ENCODE measurements at regions not wholly inside any gene's neighbourhood (a gene's known extent, or its start where the extent isn't known, plus 50 kb on each side); places are given as distances from the start of the nearest gene placed in this dataset.
A peak's percentile ranks its signal among the peaks of the same experiment; 100 is the strongest.
"Not testable (repeated sequence)": the region's sequence is repeated elsewhere in the genome, so short reads cannot be mapped to it uniquely, and the experiment has no call there.

- intact Hi-C loops (cut with DNase I), result no loop called here
- peak in 6 of 10 donors; percentile 12 to 74 (median 24) for DNase-seq
These were observed 825.2 kb downstream of the REEP3 start for GRCh38 chr10:64346389-64346788.

GRCh38 chr10:64350665-64351064, 829.5 kb downstream of the REEP3 start:
- intact Hi-C loops (cut with DNase I), result no loop called here
- peak in 1 of 10 donors; percentile 57 for DNase-seq

DNA sequence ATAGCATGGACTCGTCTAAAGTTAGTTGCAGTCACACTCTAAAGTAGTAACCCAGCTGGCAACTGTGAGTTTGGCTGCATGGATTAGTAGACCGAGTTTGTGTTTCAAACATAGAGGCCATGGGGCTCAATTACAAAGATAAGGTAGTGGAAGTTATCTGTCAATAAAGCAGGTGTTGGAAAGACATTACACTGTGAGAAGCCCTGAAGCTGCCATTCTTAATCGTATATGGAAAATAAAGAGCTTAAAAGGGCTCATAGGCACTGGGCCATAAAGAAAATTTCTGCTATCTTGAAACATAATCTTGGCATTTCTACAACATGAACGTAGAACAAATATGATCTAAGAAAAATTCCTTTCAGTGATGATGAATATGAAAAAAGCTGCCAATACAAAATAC, 837.7 kb downstream of the REEP3 start:
- DNase-seq, result no peak
- intact Hi-C loops (cut with DNase I), result no loop called here

- intact Hi-C loops (cut with DNase I); DNase-seq: not testable (repeated sequence)
These were observed 839.0 kb downstream of the REEP3 start for GRCh38 chr10:64360240-64360639.

DNA sequence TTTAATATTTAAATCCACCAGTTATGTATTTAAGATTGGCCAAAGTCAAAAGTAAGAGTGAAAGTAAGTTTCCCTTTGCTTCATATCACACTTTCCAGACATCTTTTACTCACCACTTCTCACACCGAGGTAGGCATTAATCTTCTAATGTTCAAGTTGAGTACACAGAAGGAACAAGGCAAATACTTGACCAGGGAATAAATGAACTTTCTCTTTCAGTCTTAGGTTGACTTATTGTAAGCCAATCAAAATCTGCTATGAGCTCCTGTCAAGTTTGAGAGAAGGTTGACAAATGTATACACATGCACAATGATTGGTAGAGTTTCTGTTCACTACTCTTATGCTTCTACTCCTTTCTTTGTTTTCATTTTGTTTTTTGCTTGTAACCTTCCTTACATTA, 842.5 kb downstream of the REEP3 start:
- DNase-seq, result no peak

DNA sequence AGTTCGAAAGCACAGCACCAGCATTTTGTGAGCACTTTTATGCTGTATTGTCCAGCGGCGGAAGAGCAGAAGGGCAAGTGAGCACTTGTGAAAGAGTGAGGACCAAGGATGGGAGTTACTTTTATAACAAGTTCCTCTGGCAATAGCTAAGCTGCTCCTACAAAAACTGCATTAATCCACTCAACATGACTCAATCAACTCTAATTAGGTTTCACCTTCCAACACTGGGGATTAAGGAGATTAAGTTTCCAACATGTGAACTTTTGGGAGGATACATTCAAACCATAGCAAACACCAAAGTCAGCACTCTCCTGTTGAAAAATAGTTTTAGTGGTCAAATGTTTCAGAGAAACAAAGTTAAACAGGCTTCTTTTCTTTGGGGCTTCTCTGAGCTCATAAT, 844.5 kb downstream of the REEP3 start:
- intact Hi-C loops (cut with DNase I), result no loop called here

More for the DNA sequence above, 842.5 kb downstream of the REEP3 start:
- intact Hi-C loops (cut with DNase I), result no loop called here

DNA sequence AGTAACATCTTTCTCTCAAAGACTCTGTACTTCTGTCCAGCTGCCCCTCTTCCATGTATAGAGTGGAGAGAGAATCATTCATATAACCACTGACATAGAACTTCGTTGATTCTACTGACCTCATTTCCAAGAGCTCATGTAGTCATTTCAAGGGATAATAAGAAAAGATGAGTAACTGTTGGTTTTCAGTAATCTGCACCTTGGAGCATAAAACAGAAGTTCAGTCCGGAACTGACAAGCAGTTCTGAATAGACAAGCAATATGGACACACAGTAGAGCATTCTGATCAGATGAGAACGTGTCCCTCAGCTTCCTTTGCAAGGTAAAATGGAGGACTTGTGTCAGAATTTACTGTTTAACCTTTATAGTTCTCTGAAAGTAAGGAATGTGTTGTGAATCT, 847.1 kb downstream of the REEP3 start:
- no peak for DNase-seq
- intact Hi-C loops (cut with DNase I), result no loop called here

More for the DNA sequence above, 844.5 kb downstream of the REEP3 start:
- no peak for DNase-seq

DNA sequence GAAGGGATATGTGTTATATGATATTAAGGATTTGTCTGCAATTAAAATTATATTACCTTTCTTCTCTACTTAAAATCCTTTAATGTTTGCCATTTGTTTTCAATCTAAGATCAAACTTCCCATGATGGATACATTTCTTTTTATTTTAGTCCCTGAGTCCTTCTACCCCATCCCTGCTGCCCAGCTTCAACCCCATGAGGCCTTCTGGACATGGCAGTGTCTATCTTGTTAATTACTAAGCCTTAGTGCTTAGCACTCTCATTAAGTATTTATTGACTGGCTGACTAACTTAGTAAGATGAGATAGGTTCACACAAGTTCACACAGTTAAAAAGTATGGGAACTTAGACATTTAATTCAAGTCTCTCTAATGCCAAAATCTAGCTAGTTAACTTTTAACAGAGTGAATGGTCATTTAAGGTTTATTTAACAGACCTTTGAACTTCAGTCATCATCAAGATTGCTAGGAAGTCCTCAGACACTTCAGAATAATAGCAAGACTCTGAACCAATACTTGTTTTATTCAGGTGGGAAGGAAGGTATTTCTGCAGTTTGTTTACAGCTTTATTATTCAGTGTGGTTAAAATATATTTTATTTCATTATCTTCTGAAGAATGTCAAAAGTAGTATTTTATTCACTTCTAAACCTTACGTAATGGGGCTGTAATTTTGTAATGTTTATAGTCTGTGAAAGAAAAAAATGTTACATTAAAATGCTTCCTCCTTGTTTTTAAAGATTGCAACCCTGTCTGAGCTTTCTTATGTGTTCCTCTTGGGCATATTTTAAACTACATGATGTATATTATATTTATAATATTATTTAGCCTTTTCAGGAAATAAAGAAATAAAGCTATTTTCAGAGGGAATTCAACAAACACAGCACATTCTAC, 848.9 kb downstream of the REEP3 start:
- DNase-seq, result no peak
- intact Hi-C loops (cut with DNase I), result no loop called here

GRCh38 chr10:64374346-64374745, 853.1 kb downstream of the REEP3 start:
- intact Hi-C loops (cut with DNase I), result no loop called here
- no peak for DNase-seq

- no peak for DNase-seq
- intact Hi-C loops (cut with DNase I), result no loop called here
These were observed 855.0 kb downstream of the REEP3 start for GRCh38 chr10:64376167-64376566.

GRCh38 chr10:64379898-64380297, 858.7 kb downstream of the REEP3 start:
- no peak for DNase-seq
- intact Hi-C loops (cut with DNase I), result no loop called here

DNA sequence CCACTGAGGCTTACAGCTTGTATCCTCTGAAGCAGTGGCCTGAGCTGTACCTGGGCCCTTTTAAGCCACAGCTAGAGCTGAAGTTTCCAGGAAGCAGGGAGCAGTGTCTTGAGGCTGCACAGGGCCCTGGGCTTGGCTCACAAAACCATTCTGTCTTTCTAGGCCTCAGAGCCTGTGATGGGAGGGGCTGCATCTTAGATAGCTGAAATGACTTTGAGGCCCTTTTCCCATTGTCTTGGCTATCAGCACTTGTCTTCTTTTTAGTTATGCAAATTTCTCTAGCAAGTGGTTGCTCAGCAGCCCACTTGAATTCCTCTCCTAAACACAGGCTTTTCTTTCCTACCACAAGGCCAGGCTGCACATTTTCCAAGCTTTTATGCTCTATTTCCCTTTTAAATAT, 864.2 kb downstream of the REEP3 start:
- intact Hi-C loops (cut with DNase I), result no loop called here
- no peak for DNase-seq

GRCh38 chr10:64394744-64395143, 873.5 kb downstream of the REEP3 start:
- no peak for DNase-seq
- intact Hi-C loops (cut with DNase I), result no loop called here

GRCh38 chr10:64396105-64396708, 875.0 kb downstream of the REEP3 start:
- no peak for DNase-seq
- intact Hi-C loops (cut with DNase I), result no loop called here

- DNase-seq, result no peak
- intact Hi-C loops (cut with DNase I), result no loop called here
These were observed 875.9 kb downstream of the REEP3 start for GRCh38 chr10:64397125-64397524.

DNA sequence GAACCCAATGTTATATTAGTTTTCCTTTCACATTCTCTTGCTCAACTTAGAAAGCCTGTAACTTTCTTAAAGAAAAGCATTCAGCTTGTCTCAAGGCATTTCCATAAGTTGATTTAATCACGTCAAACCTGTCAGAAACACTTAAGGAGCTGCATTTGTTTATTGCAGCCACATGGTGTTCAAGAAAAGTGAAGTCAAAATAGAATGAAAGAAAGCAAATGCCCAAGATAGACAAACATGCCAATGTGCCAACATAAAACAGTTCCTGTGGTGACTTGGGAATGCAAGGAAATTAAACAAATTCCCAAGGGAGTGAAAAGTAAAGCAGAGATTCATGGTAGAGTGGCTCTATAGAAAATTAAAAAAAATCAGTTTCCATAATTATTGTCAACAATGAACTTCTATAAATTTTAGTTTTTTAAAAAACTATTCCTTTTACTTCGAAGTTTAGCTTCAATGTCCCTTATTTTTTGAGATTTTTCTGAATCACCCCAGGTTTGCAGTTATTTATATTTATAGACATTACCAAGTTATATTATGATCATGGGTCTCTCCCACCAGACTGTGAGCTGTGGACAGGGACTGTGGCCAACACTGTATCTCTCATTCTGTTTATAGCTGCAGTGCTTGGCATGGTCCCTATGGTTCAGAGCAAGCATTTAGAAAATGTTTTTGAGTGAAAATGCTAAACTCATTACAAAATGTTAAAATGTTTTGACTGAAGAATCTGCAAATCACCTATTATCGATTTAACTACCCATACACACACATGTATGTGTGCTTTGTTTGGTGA, 887.4 kb downstream of the REEP3 start:
- DNase-seq, result no peak
- intact Hi-C loops (cut with DNase I), result no loop called here

DNA sequence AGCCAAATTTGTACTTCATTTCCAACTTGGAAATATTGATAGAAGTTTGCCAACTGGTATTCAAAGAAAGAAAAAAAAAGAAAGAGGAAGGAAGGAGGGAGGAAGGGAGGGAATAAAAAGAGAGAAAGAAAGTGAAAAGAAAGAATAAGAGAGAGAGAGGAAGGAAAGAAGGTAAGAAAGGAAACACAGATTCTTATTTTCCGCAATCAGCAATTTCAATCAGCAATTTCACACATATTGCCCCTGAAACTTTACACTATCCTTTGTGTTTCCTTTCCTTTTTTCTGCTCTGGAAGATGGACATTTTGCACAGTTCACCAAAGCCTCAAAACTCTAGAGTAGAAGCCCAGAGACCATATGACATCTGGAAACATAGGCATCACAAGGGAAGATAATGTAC, 888.1 kb downstream of the REEP3 start:
- no peak for DNase-seq
- intact Hi-C loops (cut with DNase I), result no loop called here

- intact Hi-C loops (cut with DNase I), result no loop called here
- no peak for DNase-seq
These were observed 894.8 kb downstream of the REEP3 start for GRCh38 chr10:64416011-64416410.

GRCh38 chr10:64419461-64419860, 898.3 kb downstream of the REEP3 start:
- no peak for DNase-seq
- intact Hi-C loops (cut with DNase I), result no loop called here

DNA sequence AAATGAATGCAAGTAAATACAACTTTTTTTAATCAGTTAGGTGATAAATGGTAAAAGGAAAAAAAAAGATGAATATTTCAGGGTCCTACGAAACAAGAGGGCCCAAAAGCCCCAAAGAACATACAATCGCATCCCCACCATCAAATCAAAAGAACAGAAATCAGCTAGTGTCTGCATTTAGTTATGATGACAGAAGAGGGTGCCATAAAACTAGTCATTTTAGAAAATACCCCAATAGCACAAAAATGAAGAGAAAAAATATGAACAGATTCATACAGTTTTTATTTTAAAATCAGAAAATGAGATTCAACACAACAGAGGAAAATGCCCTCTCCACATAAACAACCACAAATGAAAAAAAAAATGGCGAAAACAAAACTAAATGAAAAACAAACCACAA, 905.5 kb downstream of the REEP3 start:
- intact Hi-C loops (cut with DNase I), result no loop called here
- no peak for DNase-seq

DNA sequence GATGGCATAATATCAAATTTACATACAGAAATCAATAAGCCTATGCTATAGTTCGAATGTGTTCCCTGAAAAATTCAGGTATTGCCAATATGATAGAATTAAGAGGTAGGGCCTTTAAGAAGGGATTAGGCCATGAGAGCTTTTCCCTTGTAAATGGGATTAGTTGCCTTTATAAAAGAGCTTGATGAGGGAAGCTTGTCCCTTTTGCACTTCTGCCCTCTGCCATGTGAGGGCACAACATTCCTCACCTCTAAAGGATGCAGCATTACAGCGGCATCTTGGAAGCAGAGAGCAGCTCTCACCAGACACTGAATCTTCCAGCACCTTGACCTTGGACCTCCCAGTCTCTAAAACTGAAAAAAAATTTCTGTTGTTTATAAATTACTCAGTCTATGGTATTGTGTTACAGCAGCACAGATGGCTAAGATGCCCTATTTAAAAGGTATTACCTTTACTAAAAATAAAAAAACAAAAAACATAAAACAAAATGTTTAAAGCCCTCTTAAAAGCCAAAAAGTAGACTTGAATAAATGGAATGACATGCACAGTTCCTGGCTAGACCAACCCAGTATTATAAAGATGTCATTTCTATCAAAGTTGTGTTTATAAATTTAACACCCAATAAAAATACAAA, 909.6 kb downstream of the REEP3 start:
- peak in 6 of 10 donors; percentile 23 to 88 (median 45) for DNase-seq

More for the DNA sequence above, 909.6 kb downstream of the REEP3 start:
- intact Hi-C loops (cut with DNase I), result no loop called here

Measured in posterior cingulate gyrus (tissue), 11 donors.